WTC11 (cell line): ENCODE measurements at regions not wholly inside any gene's neighbourhood (a gene's known extent, or its start where the extent isn't known, plus 50 kb on each side); places are given as distances from the start of the nearest gene placed in this dataset.

Source experiments
- ATAC-seq: fragments of 200-7000 bp; cut with Tn5 transposase; 2 replicates; pipeline ENCODE4 v1.10.0; 2021; ENCODE audit warnings: mild to moderate bottlenecking, moderate library complexity
- CTCF ChIA-PET: fragments of 300-600 bp; sonication (Branson Sonifier 250); formaldehyde crosslinking; loops from one replicate; lab custom pipeline; 2021; ENCODE audit warnings: antibody characterized with exemption; lab: Charles Lee
- POLR2A ChIA-PET: fragments of 350-600 bp; sonication (Branson Sonifier 250); formaldehyde crosslinking; loops from one replicate; lab custom pipeline; 2021; ENCODE audit warnings: antibody characterized with exemption; lab: Charles Lee
- DNase-seq: peaks from one replicate; pipeline ENCODE4 v3.0.0; 2021; ENCODE audit warnings: low spot score
- H3K27ac Mint-ChIP-seq: 2 replicates; pipeline ENCODE4 v1.8.0; 2021; ENCODE audit warnings: mixed read lengths
- H3K27me3 Mint-ChIP-seq: 2 replicates; pipeline ENCODE4 v1.8.0; 2021; ENCODE audit warnings: low read depth, mild to moderate bottlenecking, moderate library complexity, mixed read lengths
- H3K36me3 Mint-ChIP-seq: 2 replicates; pipeline ENCODE4 v1.8.0; 2021; ENCODE audit warnings: mixed read lengths
- H3K4me1 Mint-ChIP-seq: 2 replicates; pipeline ENCODE4 v1.8.0; 2022; ENCODE audit warnings: mixed read lengths
- H3K4me3 Mint-ChIP-seq: 2 replicates; pipeline ENCODE4 v1.8.0; 2021; ENCODE audit warnings: mild to moderate bottlenecking, moderate library complexity, mixed read lengths
- H3K9me3 Mint-ChIP-seq: 2 replicates; pipeline ENCODE4 v1.8.0; 2021; ENCODE audit warnings: mixed read lengths
- ETV6 ChIP-seq: sonication (generic); formaldehyde crosslinking; IDR thresholded peaks from 2 replicates; pipeline ENCODE4 v1.8.1; 2022; ENCODE audit warnings: mild to moderate bottlenecking, missing genetic modification reagents
- FOXK1 ChIP-seq: sonication (generic); formaldehyde crosslinking; IDR thresholded peaks from 2 replicates; pipeline ENCODE4 v1.8.0; 2022; ENCODE audit warnings: mild to moderate bottlenecking, moderate library complexity, missing genetic modification reagents
- KAT7 ChIP-seq: sonication (generic); formaldehyde crosslinking; IDR thresholded peaks from 2 replicates; pipeline ENCODE4 v1.8.1; 2023; ENCODE audit warnings: missing genetic modification reagents, mild to moderate bottlenecking, borderline replicate concordance
- NFYB ChIP-seq: sonication (generic); formaldehyde crosslinking; conservative IDR thresholded peaks from 2 replicates; pipeline ENCODE4 v1.8.0; 2022; ENCODE audit warnings: low read depth, missing genetic modification reagents
- RELA ChIP-seq: sonication (generic); formaldehyde crosslinking; IDR thresholded peaks from 2 replicates; pipeline ENCODE4 v1.8.1; 2022; ENCODE audit warnings: missing genetic modification reagents, mild to moderate bottlenecking, borderline replicate concordance
- SMAD3 ChIP-seq: sonication (generic); formaldehyde crosslinking; IDR thresholded peaks from 2 replicates; pipeline ENCODE4 v1.8.0; 2022; ENCODE audit warnings: missing genetic modification reagents, mild to moderate bottlenecking, borderline replicate concordance
- TP53 ChIP-seq: sonication (generic); formaldehyde crosslinking; IDR thresholded peaks from 2 replicates; pipeline ENCODE4 v1.8.1; 2023; ENCODE audit warnings: mild to moderate bottlenecking, missing genetic modification reagents
- ZNF138 ChIP-seq: sonication (generic); formaldehyde crosslinking; conservative IDR thresholded peaks from 2 replicates; pipeline ENCODE4 v1.8.1; 2022; ENCODE audit warnings: mild to moderate bottlenecking, moderate library complexity, missing genetic modification reagents
- TF ChIP-seq, protein P1 (sequence below): sonication (generic); formaldehyde crosslinking; IDR thresholded peaks from 2 replicates; pipeline ENCODE4 v1.8.0; 2023; ENCODE audit warnings: missing genetic modification reagents
- TF ChIP-seq, protein P2 (sequence below): sonication (generic); formaldehyde crosslinking; IDR thresholded peaks from 2 replicates; pipeline ENCODE4 v1.8.1; 2023; ENCODE audit warnings: mild to moderate bottlenecking, moderate library complexity, missing genetic modification reagents
- TF ChIP-seq, protein P3 (sequence below): sonication (generic); formaldehyde crosslinking; IDR thresholded peaks from 2 replicates; pipeline ENCODE4 v1.8.1; 2023; ENCODE audit warnings: mild to moderate bottlenecking, missing genetic modification reagents
- TF ChIP-seq, protein P4 (sequence below): sonication (generic); formaldehyde crosslinking; IDR thresholded peaks from 2 replicates; pipeline ENCODE4 v1.8.0; 2022; ENCODE audit warnings: missing genetic modification reagents
- TF ChIP-seq, protein P5 (sequence below): sonication (generic); formaldehyde crosslinking; conservative IDR thresholded peaks from 2 replicates; pipeline ENCODE4 v1.8.1; 2023; ENCODE audit warnings: mild to moderate bottlenecking, low read depth, missing genetic modification reagents, moderate library complexity
- TF ChIP-seq, protein P6 (sequence below): fragments of 250-450 bp; sonication (Bioruptor Pico); IDR thresholded peaks from 2 replicates; pipeline ENCODE4 v1.9.0; 2021; ENCODE audit warnings: mild to moderate bottlenecking
- TF ChIP-seq, protein P7 (sequence below): sonication (generic); formaldehyde crosslinking; IDR thresholded peaks from 2 replicates; pipeline ENCODE4 v1.8.0; 2023; ENCODE audit warnings: mild to moderate bottlenecking, missing genetic modification reagents
- TF ChIP-seq, protein P8 (sequence below): sonication (generic); formaldehyde crosslinking; IDR thresholded peaks from 2 replicates; pipeline ENCODE4 v1.8.1; 2022; ENCODE audit warnings: low read depth, missing genetic modification reagents, borderline replicate concordance

DNA sequence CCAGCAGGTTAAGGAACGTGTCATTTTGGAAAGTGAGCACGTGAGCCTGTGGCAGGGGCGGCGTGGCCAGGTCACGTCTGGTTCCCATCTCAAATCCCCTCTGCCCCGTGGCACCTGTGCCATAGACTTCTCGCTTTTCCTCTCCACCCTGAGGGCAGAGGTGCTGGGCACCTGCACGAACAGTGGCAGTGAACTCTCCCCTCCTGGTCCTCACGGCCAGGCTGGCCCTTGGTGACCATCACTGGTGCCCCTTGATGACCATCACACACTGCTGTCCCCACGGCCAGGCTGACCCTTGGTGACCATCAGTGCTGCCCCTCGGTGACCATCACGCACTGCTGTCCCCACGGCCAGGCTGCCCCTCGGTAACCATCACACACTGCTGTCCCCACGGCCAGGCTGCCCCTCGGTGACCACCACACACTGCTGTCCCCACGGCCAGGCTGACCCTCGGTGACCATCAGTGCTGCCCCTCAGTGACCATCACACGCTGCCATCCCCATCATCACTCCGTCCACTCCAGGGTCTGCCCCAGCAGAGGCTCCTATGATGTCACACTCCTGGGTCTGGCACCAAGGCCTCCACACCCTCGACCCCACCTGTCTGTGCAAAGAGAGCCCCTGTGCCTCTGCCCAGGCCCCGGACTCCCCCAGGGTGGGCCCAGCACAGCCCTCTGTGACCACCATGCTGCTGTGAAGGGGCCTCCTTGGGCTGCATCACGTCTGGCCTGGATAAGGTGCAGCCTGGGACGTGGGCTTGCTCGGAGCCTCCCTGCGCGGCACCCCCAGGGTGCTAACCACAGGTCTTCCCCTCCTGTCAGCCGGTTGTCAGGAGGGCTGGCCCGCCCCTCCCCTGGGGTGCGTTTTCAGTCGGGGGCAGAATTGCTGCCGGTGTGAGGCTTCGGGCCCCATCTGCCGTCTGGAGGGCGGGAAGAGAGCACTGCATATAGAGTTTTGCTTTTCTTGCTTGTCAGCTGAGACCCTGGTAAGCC lies 738.6 kb downstream of the BRD1 start (continued):
- TF ChIP-seq, protein P1, sequence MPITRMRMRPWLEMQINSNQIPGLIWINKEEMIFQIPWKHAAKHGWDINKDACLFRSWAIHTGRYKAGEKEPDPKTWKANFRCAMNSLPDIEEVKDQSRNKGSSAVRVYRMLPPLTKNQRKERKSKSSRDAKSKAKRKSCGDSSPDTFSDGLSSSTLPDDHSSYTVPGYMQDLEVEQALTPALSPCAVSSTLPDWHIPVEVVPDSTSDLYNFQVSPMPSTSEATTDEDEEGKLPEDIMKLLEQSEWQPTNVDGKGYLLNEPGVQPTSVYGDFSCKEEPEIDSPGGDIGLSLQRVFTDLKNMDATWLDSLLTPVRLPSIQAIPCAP, result no peak
- TF ChIP-seq, protein P2, sequence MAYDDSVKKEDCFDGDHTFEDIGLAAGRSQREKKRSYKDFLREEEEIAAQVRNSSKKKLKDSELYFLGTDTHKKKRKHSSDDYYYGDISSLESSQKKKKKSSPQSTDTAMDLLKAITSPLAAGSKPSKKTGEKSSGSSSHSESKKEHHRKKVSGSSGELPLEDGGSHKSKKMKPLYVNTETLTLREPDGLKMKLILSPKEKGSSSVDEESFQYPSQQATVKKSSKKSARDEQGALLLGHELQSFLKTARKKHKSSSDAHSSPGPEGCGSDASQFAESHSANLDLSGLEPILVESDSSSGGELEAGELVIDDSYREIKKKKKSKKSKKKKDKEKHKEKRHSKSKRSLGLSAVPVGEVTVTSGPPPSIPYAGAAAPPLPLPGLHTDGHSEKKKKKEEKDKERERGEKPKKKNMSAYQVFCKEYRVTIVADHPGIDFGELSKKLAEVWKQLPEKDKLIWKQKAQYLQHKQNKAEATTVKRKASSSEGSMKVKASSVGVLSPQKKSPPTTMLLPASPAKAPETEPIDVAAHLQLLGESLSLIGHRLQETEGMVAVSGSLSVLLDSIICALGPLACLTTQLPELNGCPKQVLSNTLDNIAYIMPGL (CRISPR knock-in tag), result no peak
- TF ChIP-seq FOXK1 (CRISPR knock-in tag) (no peak), NFYB (CRISPR knock-in tag) (no peak)
- TF ChIP-seq, protein P3, sequence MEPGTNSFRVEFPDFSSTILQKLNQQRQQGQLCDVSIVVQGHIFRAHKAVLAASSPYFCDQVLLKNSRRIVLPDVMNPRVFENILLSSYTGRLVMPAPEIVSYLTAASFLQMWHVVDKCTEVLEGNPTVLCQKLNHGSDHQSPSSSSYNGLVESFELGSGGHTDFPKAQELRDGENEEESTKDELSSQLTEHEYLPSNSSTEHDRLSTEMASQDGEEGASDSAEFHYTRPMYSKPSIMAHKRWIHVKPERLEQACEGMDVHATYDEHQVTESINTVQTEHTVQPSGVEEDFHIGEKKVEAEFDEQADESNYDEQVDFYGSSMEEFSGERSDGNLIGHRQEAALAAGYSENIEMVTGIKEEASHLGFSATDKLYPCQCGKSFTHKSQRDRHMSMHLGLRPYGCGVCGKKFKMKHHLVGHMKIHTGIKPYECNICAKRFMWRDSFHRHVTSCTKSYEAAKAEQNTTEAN (CRISPR knock-in tag), result no peak
- TF ChIP-seq, all 79 proteins: peak for 0

DNA sequence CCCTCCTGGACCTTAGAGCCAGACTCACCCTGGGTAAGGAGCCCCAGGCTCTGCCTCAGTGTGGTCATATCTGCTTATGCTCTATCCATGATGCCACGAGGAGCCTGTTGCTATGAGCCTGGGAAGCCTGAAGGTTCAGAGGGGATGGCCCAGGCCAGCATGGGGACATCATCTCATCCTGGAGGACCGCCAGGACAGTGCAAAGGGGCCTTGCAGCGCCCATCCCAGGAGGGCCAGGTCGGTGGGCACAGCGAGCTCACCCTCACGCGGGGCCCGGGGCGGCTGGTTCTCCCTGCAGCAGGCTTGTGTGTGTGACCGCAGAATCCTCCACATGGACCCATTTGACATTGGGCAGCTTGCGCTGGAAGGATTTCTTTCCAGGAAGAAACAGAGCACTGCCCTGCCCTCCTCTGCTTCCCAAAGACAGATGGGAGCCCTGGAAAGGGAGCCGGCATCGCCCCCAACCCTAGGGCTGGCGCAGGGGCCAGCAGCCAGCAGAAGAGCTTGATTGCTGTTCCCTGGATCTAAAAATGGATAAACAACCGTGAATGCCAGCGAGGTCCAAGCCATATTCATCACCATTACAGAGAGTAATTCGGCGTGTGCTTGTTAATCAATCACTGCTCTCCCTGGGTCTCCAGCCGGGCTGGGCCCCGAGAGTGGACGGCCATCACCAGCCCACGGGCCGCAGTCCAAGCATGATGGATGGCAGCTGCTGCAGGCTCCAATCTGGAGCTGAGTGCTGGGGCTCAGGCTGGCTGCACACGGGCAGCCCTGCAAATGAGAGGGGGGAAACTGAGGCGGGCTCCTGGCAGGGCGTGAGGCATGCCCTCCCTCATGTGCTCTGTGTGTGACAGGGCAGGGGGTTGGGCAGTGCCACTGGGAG lies 739.7 kb downstream of the BRD1 start:
- Mint-ChIP-seq H3K4me1 (peaks cover 3% of the 10 kb centered on the region; the same call in 1 of the 2 replicates), H3K36me3 (no peaks in the 10 kb centered on the region), H3K9me3 (no peaks in the 10 kb centered on the region), H3K27me3 (peaks cover 3% of the 10 kb centered on the region; the same call in 1 of the 2 replicates), H3K27ac (no peak overlapping the region), H3K4me3 (no peak overlapping the region)
- no peak for DNase-seq
- ChIA-PET POLR2A (no interaction called here), CTCF (interaction anchor here (0.9 kb wide), 1 partner anchor 41 kb away, joined by 3 read pairs; no protein-coding TSS in a partner anchor)
- no peak for ATAC-seq
- TF ChIP-seq, protein P4, sequence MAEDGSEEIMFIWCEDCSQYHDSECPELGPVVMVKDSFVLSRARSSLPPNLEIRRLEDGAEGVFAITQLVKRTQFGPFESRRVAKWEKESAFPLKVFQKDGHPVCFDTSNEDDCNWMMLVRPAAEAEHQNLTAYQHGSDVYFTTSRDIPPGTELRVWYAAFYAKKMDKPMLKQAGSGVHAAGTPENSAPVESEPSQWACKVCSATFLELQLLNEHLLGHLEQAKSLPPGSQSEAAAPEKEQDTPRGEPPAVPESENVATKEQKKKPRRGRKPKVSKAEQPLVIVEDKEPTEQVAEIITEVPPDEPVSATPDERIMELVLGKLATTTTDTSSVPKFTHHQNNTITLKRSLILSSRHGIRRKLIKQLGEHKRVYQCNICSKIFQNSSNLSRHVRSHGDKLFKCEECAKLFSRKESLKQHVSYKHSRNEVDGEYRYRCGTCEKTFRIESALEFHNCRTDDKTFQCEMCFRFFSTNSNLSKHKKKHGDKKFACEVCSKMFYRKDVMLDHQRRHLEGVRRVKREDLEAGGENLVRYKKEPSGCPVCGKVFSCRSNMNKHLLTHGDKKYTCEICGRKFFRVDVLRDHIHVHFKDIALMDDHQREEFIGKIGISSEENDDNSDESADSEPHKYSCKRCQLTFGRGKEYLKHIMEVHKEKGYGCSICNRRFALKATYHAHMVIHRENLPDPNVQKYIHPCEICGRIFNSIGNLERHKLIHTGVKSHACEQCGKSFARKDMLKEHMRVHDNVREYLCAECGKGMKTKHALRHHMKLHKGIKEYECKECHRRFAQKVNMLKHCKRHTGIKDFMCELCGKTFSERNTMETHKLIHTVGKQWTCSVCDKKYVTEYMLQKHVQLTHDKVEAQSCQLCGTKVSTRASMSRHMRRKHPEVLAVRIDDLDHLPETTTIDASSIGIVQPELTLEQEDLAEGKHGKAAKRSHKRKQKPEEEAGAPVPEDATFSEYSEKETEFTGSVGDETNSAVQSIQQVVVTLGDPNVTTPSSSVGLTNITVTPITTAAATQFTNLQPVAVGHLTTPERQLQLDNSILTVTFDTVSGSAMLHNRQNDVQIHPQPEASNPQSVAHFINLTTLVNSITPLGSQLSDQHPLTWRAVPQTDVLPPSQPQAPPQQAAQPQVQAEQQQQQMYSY (CRISPR knock-in tag), result no peak
- TF ChIP-seq, protein P5, sequence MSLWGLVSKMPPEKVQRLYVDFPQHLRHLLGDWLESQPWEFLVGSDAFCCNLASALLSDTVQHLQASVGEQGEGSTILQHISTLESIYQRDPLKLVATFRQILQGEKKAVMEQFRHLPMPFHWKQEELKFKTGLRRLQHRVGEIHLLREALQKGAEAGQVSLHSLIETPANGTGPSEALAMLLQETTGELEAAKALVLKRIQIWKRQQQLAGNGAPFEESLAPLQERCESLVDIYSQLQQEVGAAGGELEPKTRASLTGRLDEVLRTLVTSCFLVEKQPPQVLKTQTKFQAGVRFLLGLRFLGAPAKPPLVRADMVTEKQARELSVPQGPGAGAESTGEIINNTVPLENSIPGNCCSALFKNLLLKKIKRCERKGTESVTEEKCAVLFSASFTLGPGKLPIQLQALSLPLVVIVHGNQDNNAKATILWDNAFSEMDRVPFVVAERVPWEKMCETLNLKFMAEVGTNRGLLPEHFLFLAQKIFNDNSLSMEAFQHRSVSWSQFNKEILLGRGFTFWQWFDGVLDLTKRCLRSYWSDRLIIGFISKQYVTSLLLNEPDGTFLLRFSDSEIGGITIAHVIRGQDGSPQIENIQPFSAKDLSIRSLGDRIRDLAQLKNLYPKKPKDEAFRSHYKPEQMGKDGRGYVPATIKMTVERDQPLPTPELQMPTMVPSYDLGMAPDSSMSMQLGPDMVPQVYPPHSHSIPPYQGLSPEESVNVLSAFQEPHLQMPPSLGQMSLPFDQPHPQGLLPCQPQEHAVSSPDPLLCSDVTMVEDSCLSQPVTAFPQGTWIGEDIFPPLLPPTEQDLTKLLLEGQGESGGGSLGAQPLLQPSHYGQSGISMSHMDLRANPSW (CRISPR knock-in tag), result no peak
- TF ChIP-seq SMAD3 (no peak), ETV6 (CRISPR knock-in tag) (no peak), KAT7 (CRISPR knock-in tag) (no peak), RELA (no peak), TP53 (CRISPR knock-in tag) (no peak), ZNF138 (CRISPR knock-in tag) (no peak)
- TF ChIP-seq, protein P6, sequence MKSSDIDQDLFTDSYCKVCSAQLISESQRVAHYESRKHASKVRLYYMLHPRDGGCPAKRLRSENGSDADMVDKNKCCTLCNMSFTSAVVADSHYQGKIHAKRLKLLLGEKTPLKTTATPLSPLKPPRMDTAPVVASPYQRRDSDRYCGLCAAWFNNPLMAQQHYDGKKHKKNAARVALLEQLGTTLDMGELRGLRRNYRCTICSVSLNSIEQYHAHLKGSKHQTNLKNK (CRISPR knock-in tag), result no peak
- TF ChIP-seq, protein P7, sequence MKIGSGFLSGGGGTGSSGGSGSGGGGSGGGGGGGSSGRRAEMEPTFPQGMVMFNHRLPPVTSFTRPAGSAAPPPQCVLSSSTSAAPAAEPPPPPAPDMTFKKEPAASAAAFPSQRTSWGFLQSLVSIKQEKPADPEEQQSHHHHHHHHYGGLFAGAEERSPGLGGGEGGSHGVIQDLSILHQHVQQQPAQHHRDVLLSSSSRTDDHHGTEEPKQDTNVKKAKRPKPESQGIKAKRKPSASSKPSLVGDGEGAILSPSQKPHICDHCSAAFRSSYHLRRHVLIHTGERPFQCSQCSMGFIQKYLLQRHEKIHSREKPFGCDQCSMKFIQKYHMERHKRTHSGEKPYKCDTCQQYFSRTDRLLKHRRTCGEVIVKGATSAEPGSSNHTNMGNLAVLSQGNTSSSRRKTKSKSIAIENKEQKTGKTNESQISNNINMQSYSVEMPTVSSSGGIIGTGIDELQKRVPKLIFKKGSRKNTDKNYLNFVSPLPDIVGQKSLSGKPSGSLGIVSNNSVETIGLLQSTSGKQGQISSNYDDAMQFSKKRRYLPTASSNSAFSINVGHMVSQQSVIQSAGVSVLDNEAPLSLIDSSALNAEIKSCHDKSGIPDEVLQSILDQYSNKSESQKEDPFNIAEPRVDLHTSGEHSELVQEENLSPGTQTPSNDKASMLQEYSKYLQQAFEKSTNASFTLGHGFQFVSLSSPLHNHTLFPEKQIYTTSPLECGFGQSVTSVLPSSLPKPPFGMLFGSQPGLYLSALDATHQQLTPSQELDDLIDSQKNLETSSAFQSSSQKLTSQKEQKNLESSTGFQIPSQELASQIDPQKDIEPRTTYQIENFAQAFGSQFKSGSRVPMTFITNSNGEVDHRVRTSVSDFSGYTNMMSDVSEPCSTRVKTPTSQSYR (CRISPR knock-in tag), result no peak
- TF ChIP-seq, protein P8, sequence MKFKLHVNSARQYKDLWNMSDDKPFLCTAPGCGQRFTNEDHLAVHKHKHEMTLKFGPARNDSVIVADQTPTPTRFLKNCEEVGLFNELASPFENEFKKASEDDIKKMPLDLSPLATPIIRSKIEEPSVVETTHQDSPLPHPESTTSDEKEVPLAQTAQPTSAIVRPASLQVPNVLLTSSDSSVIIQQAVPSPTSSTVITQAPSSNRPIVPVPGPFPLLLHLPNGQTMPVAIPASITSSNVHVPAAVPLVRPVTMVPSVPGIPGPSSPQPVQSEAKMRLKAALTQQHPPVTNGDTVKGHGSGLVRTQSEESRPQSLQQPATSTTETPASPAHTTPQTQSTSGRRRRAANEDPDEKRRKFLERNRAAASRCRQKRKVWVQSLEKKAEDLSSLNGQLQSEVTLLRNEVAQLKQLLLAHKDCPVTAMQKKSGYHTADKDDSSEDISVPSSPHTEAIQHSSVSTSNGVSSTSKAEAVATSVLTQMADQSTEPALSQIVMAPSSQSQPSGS (CRISPR knock-in tag), result no peak
